Hematopoietic multipotent progenitor cell treated with erythropoietin and hydrocortisone succinate and interleukin-3 and kit ligand, for 4 days (in vitro differentiated cells): ENCODE measurements at regions not wholly inside any gene's neighbourhood (a gene's known extent, or its start where the extent isn't known, plus 50 kb on each side); places are given as distances from the start of the nearest gene placed in this dataset.
A peak's percentile ranks its signal among the peaks of the same experiment; 100 is the strongest.

Source experiments
- DNase-seq: peaks from one replicate; pipeline ENCODE4 v3.0.0-alpha.2; 2015

GRCh38 chr3:68458581-68458980, 473.8 kb downstream of the TAFA4 start:
- no peak for DNase-seq

DNA sequence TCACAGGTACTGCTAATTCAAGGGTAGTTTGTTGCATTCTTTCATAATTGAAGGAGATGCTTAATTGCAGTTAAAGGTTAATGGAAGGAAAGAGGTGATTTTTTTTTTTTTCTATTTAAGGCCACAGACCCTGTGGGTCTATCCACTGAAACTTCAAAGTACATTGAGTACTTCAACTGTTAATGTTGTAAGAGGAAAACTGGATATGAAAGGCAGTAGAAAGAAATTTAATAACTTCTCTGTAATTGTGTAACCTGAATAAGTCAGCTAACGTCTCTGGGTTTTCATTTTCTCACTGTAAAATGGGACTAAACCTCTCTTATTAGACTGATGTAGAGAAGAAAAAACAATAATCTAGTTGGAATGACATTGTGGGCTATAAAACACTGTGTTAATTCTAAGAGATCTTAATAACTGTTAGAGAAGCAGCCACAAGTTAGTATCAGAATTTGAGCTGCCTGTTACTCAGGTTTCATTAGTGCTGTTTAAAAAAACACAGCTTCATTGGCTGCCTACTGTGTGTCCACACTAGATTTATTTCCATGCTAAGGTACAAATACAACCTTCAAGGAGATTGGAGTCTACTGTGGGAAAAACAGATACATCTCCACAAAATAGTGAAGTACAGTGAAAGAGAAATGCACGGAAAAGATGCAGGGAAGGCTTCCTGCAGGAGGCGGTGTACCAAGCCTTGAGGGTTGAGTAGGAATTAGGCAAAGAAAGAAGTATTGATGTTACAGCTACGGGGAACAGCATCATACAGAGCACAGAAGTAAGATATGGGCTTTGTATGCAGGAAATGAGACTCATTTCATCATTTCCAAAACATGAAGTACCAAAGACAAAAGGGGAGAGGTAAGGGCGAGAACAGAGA, 483.6 kb downstream of the TAFA4 start:
- no peak for DNase-seq

GRCh38 chr3:68447885-68448284, 484.5 kb downstream of the TAFA4 start:
- no peak for DNase-seq

- DNase-seq = no peak
These were observed 491.3 kb downstream of the TAFA4 start for GRCh38 chr3:68441054-68441453.

- DNase-seq = no peak
These were observed 495.5 kb downstream of the TAFA4 start for GRCh38 chr3:68436619-68437401.

DNA sequence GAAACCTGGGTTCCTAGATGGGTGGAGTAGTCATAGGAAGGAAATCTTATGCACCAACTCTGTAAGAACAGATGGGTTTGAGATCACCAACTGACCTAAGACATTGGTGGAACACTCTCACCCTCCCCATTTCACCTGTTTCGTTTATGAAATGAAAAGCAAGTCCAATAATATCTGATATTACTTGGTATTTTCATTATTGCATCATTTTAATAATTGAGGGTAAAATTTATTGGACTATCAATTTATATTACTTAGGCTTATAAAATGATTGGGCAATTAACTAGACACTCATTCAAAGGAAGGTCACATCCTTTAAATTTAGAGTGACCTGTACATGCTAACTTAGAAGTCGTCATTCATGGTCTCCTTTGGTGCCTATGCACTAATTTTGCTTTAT, 503.9 kb downstream of the TAFA4 start:
- no peak for DNase-seq

DNA sequence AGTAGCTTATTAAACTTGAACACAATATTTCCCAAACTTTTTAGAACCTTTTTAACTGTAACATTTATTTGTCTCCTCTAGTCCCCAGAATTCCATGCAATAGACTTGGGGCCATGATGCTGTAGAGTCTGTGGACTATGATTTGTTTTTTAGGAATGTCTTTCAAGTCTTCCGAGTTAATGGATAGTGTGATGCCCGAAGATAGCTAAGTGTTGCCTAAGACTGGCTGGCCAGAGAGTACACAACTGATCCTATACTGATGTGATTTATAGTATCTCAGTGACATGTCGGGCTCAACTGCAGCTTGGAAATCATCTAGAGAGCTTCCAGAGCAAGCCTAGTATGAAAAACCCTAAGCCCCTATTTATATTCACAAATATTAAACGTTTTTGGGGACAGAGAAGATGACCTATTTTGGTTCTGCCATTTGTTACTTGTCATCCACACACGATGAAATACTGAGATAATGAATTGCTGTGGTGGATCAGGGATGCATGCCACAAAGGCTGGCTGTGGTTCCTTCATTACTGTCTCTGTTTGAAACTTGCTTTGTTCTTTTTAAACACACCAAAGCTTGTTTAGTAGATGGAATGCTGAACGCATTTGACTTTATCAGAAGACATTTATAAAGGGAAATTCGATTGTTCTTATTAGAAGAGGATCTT, 507.4 kb downstream of the TAFA4 start:
- DNase-seq = no peak

DNA sequence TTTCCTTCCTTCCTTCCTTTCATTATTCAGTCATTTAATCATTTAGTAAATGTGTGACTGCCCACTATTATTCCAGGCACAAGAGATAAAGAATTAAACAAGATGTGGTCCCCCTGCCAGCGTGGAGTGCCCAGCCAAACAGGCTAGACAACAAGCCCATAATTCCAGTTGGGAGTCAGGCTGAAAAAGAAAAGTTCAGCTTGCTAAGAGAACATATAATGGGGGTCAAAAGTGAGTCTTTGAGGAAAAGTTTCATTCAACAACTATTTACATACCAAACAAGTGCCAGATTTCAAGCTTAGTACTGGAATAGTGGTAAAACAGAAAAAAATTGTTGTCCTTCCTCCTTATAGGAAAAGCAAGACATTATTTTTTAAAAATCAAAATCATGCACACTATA, 523.7 kb downstream of the TAFA4 start:
- no peak for DNase-seq

DNA sequence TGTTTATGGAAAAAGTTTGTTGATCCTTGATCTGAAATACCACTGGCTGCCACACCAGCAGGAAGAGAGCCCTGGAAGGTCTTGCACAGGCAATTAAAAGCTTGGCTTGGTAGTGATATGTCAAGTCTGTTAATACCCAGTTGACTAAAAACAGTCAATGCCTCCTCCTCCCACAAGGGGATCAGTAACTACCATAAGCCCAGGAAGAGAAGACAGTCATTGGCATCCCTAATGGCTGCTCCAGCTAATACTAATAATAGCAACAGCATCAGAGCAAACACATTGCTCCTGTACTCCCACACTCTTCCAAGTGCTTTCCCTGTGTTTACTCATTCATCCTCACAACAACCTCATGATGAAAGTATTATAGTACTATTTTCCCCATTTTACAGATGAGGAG, 528.6 kb downstream of the TAFA4 start:
- DNase-seq = no peak

DNA sequence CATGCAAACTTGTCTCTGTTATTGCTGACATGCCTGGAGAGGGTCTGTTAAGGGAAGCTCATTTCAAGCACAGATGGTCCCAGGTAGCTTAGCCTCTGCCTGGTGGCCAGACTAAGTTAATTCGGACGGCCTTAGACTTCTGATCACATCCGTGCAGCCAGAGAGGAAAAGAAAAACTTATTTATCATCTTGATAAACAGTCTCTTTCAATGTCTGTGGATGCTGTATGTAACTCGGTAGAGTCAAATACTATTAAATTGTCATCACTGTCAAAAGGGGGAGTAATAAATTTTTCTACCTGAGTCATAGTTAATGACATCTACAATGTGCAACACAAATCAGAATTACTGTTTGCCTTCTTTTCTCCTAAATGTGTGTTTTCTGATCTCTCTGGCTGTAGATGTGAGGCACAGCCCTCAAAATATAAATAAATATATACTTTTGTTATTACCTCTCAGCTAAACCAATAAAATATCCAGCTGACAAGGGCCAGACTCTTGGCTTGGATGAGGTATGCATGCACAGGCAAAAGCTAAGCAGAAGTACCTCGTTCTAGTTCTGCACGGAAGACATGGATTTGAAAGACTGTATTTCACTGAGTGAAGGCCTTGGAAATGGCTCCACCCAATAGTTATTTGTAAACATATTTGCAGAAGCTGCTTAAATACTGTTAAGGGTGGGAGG, 530.0 kb downstream of the TAFA4 start:
- DNase-seq = no peak

DNA sequence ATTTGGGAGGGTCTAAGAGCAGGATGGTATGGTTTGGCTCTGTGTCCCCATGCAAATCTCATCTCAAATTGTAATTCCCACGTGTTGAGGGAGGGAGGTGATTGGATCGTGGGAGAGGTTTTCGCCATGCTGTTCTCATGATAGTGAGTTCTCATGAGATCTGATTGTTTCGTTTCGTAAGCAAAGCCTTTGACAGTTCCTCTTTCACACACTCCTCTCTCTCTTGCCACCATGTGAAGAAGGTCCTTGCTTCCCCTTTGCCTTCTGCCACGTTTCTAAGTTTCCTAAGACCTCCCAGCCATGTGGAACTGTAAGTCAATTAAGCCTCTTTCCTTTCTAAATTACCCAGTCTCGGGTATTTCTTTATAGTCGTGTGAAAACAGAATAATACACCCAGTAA, 553.7 kb downstream of the TAFA4 start:
- DNase-seq = peak; percentile 1

DNA sequence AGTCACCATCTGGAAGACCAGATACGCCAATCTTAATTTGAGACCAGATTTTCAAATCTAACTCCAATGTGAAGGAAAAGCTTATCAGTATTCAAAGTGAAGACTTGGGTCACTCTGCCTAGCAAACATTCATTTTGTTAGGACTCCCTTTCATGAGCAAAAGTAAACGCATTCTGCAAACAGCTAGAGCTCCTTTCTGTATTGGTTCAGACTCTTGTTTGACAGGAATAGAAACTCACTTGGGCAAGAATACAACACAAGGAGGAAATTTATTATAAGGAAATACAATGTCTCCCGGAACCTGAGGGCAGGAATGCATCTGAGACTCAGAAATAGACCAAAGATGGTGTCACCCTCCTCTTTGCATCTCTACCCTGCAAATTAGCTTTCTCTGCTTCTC, 558.6 kb downstream of the TAFA4 start:
- DNase-seq = no peak

DNA sequence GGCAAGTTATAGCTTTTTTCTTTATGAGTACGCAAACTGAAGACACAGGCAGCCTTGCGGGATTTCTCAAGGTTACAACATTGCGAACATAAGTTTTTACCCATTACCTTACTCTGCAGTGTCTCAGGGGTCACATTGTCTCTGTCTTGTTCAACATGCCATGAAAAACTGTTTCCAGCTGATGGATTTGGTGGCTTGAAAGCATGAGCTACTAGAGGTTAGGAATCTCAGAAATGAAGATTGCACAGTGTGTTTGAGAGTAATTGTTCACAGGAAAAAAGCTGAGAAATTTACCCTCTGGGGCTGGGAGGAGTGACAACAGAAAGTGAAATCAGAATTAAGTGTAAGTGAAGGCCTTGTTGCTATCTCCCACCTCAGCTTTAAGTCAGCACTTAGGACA, 568.6 kb downstream of the TAFA4 start:
- no peak for DNase-seq

- no peak for DNase-seq
These were observed 571.9 kb downstream of the TAFA4 start for GRCh38 chr3:68360492-68360891.

DNA sequence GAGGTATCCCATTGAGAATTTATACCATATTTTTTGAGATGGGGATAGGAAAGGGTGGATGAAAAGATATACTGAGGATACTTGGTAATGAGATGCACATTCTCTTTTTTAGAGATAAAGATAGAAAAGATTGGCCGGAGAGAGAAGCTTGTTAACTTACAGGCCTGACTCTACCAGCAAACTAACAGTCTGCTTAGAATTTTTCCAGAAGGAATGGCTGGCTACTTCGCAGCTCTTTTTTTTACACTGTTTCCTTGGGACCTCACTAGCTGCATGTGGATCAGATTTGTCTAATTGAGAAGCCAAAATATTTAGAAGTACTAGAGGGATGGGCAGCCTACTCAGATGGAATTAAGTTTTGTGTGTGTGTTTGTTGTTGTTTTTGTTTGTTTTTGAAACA, 586.6 kb downstream of the TAFA4 start:
- DNase-seq = no peak

- DNase-seq = no peak
These were observed 589.9 kb downstream of the TAFA4 start for GRCh38 chr3:68342426-68342825.

- DNase-seq = no peak
These were observed 596.3 kb downstream of the TAFA4 start for GRCh38 chr3:68336042-68336441.

- DNase-seq = no peak
These were observed 597.9 kb downstream of the TAFA4 start for GRCh38 chr3:68334367-68334986.

DNA sequence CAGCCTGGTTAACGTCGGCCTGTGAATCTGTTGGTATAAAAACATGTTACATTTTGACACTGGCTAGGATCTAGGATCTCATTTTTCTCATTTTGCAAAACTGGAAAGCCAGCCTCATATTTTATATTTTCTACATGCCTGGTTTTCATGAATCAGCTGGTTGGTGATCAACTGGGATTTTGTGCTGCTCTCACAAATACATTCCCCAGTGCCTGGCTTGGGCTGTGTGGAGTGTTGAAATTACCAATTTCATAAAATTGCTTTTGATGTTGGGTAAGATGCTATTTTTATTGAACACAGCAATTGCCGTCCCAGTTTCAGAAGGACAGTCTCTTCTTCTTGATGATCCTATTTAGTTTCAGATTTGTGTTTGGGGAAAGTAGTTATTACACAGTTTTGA, 604.3 kb downstream of the TAFA4 start:
- no peak for DNase-seq

GRCh38 chr3:68315964-68316363, 616.4 kb downstream of the TAFA4 start:
- no peak for DNase-seq

DNA sequence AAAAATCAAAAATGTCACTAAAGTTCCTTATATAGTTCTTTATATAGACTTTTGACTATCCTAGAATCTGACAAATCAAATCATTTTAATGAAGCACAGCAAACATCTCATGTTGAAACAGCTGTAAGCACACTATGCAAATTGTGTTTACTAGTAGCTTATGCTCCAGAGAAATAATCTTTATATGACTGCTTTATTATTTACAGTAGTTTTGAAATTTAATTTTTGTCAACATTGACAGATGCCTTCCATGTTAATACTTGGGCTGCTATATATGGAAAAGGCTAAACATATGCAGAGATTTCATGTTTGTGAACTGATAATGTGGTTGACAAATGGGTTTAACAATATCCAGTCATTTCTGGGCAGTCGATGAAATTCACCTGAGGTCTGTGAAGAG, 616.8 kb downstream of the TAFA4 start:
- DNase-seq = no peak

DNA sequence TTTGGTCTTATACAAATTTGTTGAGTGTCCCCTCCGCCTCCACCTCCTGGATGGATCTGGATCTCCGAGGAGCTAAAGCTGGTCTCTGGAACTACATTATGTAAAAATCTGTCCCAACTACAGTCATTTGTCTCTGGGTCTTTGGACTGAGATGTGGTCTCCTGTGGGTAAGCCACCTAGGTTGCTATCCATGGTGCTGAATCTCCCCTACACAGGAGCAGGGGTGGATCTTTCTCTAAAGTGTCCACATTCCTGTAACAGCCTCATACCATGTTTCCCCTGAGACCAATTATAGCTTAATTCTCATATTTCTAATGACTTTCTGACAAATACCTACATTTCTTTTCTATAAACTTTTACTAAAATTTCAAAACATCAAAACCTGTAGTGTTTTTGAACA, 625.8 kb downstream of the TAFA4 start:
- peak; percentile 46 for DNase-seq

DNA sequence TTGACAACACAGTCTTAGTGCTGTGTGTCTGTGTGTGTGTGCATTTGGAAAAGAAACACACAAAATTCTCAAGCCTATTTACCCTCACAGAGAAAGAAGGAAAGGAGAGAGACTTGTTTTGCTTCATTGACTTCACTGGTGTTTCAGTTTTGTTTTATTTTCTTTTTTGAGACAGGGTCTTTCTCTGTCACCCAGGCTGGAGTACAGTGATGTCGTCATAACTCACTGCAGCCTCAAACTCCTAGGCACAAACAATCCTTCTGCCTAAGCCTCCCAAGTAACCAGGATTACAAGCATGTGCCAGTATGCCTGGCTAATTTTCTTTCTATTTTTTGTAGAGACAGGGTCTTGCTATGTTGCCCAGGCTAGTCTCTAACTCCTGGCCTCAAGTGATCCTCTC, 636.9 kb downstream of the TAFA4 start:
- no peak for DNase-seq
